ENCODE measurements at regions not wholly inside any gene's neighbourhood (a gene's known extent, or its start where the extent isn't known, plus 50 kb on each side); places are given as distances from the start of the nearest gene placed in this dataset.

- TF ChIP-seq EZH2 (IDR thresholded peaks at IDR 0.05; ENCODE audit: insufficient read depth, low read length) = no peak
- TF ChIP-seq CTCF (IDR thresholded peaks at IDR 0.05; ENCODE audit: insufficient read depth, low read depth, low read length) = no peak
These were observed 167.3 kb upstream of the GRID2 start for GRCh38 chr4:92136434-92136833.
